ENCODE measurements at regions not wholly inside any gene's neighbourhood (a gene's known extent, or its start where the extent isn't known, plus 50 kb on each side); places are given as distances from the start of the nearest gene placed in this dataset.

GRCh38 chr5:50302815-50303490 lies 138.1 kb downstream of the EMB start:
- no peak overlapping the region for H4K91ac ChIP-seq (ENCODE audit: low read depth, low read length)
- no peak overlapping the region for H2AK5ac ChIP-seq (ENCODE audit: low read length)
- no peak overlapping the region for H3K4me3 ChIP-seq (ENCODE audit: low read depth, low read length)
- no peak overlapping the region for H3K23ac ChIP-seq (ENCODE audit: low read length)
- no peaks in the 10 kb centered on the region for H3K36me3 ChIP-seq (ENCODE audit: control insufficient read depth in 1 of 2, insufficient read depth in 2 of 2, low read length in 2 of 2)
- H3K14ac ChIP-seq (ENCODE audit: low read length), result no peak overlapping the region
- no peak overlapping the region for H4K12ac ChIP-seq (ENCODE audit: low read depth, low read length)
- WGBS (ENCODE audit: extremely low coverage, insufficient coverage, insufficient read length), result no CpG with 5 or more reads among the region's 3 CpGs
- H3K79me2 ChIP-seq (ENCODE audit: control insufficient read depth, insufficient read depth, low read length, poor library complexity), result no peaks in the 10 kb centered on the region
- no peaks in the 10 kb centered on the region for H3K27me3 ChIP-seq (ENCODE audit: insufficient read depth, low read length)
- DNase-seq, result no peak
- no peak overlapping the region for H2BK5ac ChIP-seq (ENCODE audit: low read depth, low read length, poor library complexity)
- H2BK120ac ChIP-seq (ENCODE audit: insufficient read depth, low read length, poor library complexity), result no peak overlapping the region
- no peak overlapping the region for H4K8ac ChIP-seq (ENCODE audit: low read depth, low read length)
- no peaks in the 10 kb centered on the region for H3K79me1 ChIP-seq (ENCODE audit: low read length)
- no peak overlapping the region for H3K27ac ChIP-seq (ENCODE audit: low read depth, low read length)
- H3K4me1 ChIP-seq (ENCODE audit: control insufficient read depth in 1 of 2, insufficient read depth in 2 of 2, low read length in 2 of 2), result no peaks in the 10 kb centered on the region
- H2BK12ac ChIP-seq (ENCODE audit: low read length), result no peak overlapping the region
- no peak overlapping the region for H3K18ac ChIP-seq (ENCODE audit: low read length)
- H3K9me3 ChIP-seq (ENCODE audit: insufficient read depth, low read depth, low read length), result peaks cover 4% of the 10 kb centered on the region
- no peak overlapping the region for H3K4ac ChIP-seq (ENCODE audit: low read depth, low read length)
- no peak overlapping the region for H3K9ac ChIP-seq (ENCODE audit: low read length)
- H3K4me2 ChIP-seq (ENCODE audit: low read length), result no peak overlapping the region
- no peak overlapping the region for H2AFZ ChIP-seq (ENCODE audit: insufficient read depth, low read length, poor library complexity)

GRCh38 chr5:50301756-50302155 lies 139.3 kb downstream of the EMB start:
- Histone ChIP-seq H4K91ac (ENCODE audit: low read depth, low read length) (no peak overlapping the region), H4K8ac (ENCODE audit: low read depth, low read length) (no peak overlapping the region), H3K9ac (ENCODE audit: low read length) (no peak overlapping the region), H2AFZ (ENCODE audit: insufficient read depth, low read length, poor library complexity) (no peak overlapping the region), H3K79me2 (ENCODE audit: control insufficient read depth, insufficient read depth, low read length, poor library complexity) (no peaks in the 10 kb centered on the region), H3K4me3 (ENCODE audit: low read depth, low read length) (no peak overlapping the region), H3K79me1 (ENCODE audit: low read length) (no peaks in the 10 kb centered on the region), H3K27me3 (ENCODE audit: insufficient read depth, low read length) (no peaks in the 10 kb centered on the region), H3K23ac (ENCODE audit: low read length) (no peak overlapping the region), H2BK120ac (ENCODE audit: insufficient read depth, low read length, poor library complexity) (no peak overlapping the region), H3K4me2 (ENCODE audit: low read length) (no peak overlapping the region), H3K14ac (ENCODE audit: low read length) (no peak overlapping the region), H3K36me3 (ENCODE audit: control insufficient read depth in 1 of 2, insufficient read depth in 2 of 2, low read length in 2 of 2) (no peaks in the 10 kb centered on the region), H4K12ac (ENCODE audit: low read depth, low read length) (no peak overlapping the region), H2AK5ac (ENCODE audit: low read length) (no peak overlapping the region), H3K18ac (ENCODE audit: low read length) (no peak overlapping the region), H2BK5ac (ENCODE audit: low read depth, low read length, poor library complexity) (no peak overlapping the region), H3K9me3 (ENCODE audit: insufficient read depth, low read depth, low read length) (peaks cover 4% of the 10 kb centered on the region), H2BK12ac (ENCODE audit: low read length) (no peak overlapping the region), H3K27ac (ENCODE audit: low read depth, low read length) (no peak overlapping the region), H3K4ac (ENCODE audit: low read depth, low read length) (no peak overlapping the region), H3K4me1 (ENCODE audit: control insufficient read depth in 1 of 2, insufficient read depth in 2 of 2, low read length in 2 of 2) (no peaks in the 10 kb centered on the region)
- WGBS (ENCODE audit: extremely low coverage, insufficient coverage, insufficient read length), result no CpG with 5 or more reads among the region's 1 CpG
- DNase-seq, result no peak

- Histone ChIP-seq H4K91ac (ENCODE audit: low read depth, low read length) (no peak overlapping the region), H2AFZ (ENCODE audit: insufficient read depth, low read length, poor library complexity) (no peak overlapping the region), H3K4me3 (ENCODE audit: low read depth, low read length) (no peak overlapping the region), H2BK12ac (ENCODE audit: low read length) (no peak overlapping the region), H3K27me3 (ENCODE audit: insufficient read depth, low read length) (no peaks in the 10 kb centered on the region), H3K36me3 (ENCODE audit: control insufficient read depth in 1 of 2, insufficient read depth in 2 of 2, low read length in 2 of 2) (no peaks in the 10 kb centered on the region), H3K14ac (ENCODE audit: low read length) (no peak overlapping the region), H3K23ac (ENCODE audit: low read length) (no peak overlapping the region), H4K12ac (ENCODE audit: low read depth, low read length) (no peak overlapping the region), H3K79me2 (ENCODE audit: control insufficient read depth, insufficient read depth, low read length, poor library complexity) (no peaks in the 10 kb centered on the region), H2BK120ac (ENCODE audit: insufficient read depth, low read length, poor library complexity) (no peak overlapping the region), H3K27ac (ENCODE audit: low read depth, low read length) (no peak overlapping the region), H3K79me1 (ENCODE audit: low read length) (no peaks in the 10 kb centered on the region), H4K8ac (ENCODE audit: low read depth, low read length) (no peak overlapping the region), H3K18ac (ENCODE audit: low read length) (no peak overlapping the region), H2BK5ac (ENCODE audit: low read depth, low read length, poor library complexity) (no peak overlapping the region), H2AK5ac (ENCODE audit: low read length) (no peak overlapping the region), H3K4me1 (ENCODE audit: control insufficient read depth in 1 of 2, insufficient read depth in 2 of 2, low read length in 2 of 2) (no peaks in the 10 kb centered on the region), H3K9ac (ENCODE audit: low read length) (no peak overlapping the region), H3K9me3 (ENCODE audit: insufficient read depth, low read depth, low read length) (peaks cover 4% of the 10 kb centered on the region), H3K4ac (ENCODE audit: low read depth, low read length) (no peak overlapping the region), H3K4me2 (ENCODE audit: low read length) (no peak overlapping the region)
- no peak for DNase-seq
- WGBS (ENCODE audit: extremely low coverage, insufficient coverage, insufficient read length), result no CpG with 5 or more reads among the region's 1 CpG
Measured at GRCh38 chr5:50300878-50301277, 140.2 kb downstream of the EMB start.

- Histone ChIP-seq H3K4me1 (ENCODE audit: control insufficient read depth in 1 of 2, insufficient read depth in 2 of 2, low read length in 2 of 2) (no peaks in the 10 kb centered on the region), H3K4me3 (ENCODE audit: low read depth, low read length) (no peak overlapping the region), H2BK5ac (ENCODE audit: low read depth, low read length, poor library complexity) (no peak overlapping the region), H3K79me1 (ENCODE audit: low read length) (no peaks in the 10 kb centered on the region), H3K4ac (ENCODE audit: low read depth, low read length) (no peak overlapping the region), H3K14ac (ENCODE audit: low read length) (no peak overlapping the region), H2AFZ (ENCODE audit: insufficient read depth, low read length, poor library complexity) (no peak overlapping the region), H3K4me2 (ENCODE audit: low read length) (no peak overlapping the region), H4K12ac (ENCODE audit: low read depth, low read length) (no peak overlapping the region), H3K36me3 (ENCODE audit: control insufficient read depth in 1 of 2, insufficient read depth in 2 of 2, low read length in 2 of 2) (no peaks in the 10 kb centered on the region), H2BK120ac (ENCODE audit: insufficient read depth, low read length, poor library complexity) (no peak overlapping the region), H3K9ac (ENCODE audit: low read length) (no peak overlapping the region), H2BK12ac (ENCODE audit: low read length) (no peak overlapping the region), H3K9me3 (ENCODE audit: insufficient read depth, low read depth, low read length) (peaks cover 4% of the 10 kb centered on the region), H3K27me3 (ENCODE audit: insufficient read depth, low read length) (no peaks in the 10 kb centered on the region), H3K27ac (ENCODE audit: low read depth, low read length) (no peak overlapping the region), H3K18ac (ENCODE audit: low read length) (no peak overlapping the region), H4K91ac (ENCODE audit: low read depth, low read length) (no peak overlapping the region), H4K8ac (ENCODE audit: low read depth, low read length) (no peak overlapping the region), H2AK5ac (ENCODE audit: low read length) (no peak overlapping the region), H3K79me2 (ENCODE audit: control insufficient read depth, insufficient read depth, low read length, poor library complexity) (no peaks in the 10 kb centered on the region), H3K23ac (ENCODE audit: low read length) (no peak overlapping the region)
- DNase-seq, result no peak
- no CpG with 5 or more reads among the region's 1 CpG for WGBS (ENCODE audit: extremely low coverage, insufficient coverage, insufficient read length)
Measured at GRCh38 chr5:50299896-50300295, 141.2 kb downstream of the EMB start.
